Osteoblast (primary cell): ENCODE measurements at regions not wholly inside any gene's neighbourhood (a gene's known extent, or its start where the extent isn't known, plus 50 kb on each side); places are given as distances from the start of the nearest gene placed in this dataset.
"Not testable (repeated sequence)": the region's sequence is repeated elsewhere in the genome, so short reads cannot be mapped to it uniquely, and the experiment has no call there.

Experiments used
- DNase-seq: peaks from one replicate; pipeline ENCODE4 v3.0.0; 2011; ENCODE audit warnings: low spot score, mixed read lengths; ENCODE audit not compliant: insufficient read length; ENCODE audit errors: missing footprints
- H2AFZ ChIP-seq: 2 replicates; pipeline ENCODE4 v1.6.0; 2011; ENCODE audit warnings: mild to moderate bottlenecking, low read length
- H3K27ac ChIP-seq: 2 replicates; pipeline ENCODE4 v1.5.1; 2011; ENCODE audit warnings: mild to moderate bottlenecking, low read depth, low read length, moderate library complexity
- H3K27me3 ChIP-seq: 2 replicates; pipeline ENCODE4 v1.6.0; 2012; ENCODE audit warnings: mild to moderate bottlenecking, control low read depth, inconsistent platforms, low read length, moderate library complexity; ENCODE audit not compliant: insufficient read depth
- H3K36me3 ChIP-seq: 2 replicates; pipeline ENCODE4 v1.5.1; 2011; ENCODE audit warnings: mild to moderate bottlenecking, low read length, control low read depth, moderate library complexity; ENCODE audit not compliant: insufficient read depth
- H3K4me1 ChIP-seq: 2 replicates; pipeline ENCODE4 v1.5.1; 2011; ENCODE audit warnings: mild to moderate bottlenecking, low read length, control low read depth, moderate library complexity; ENCODE audit not compliant: insufficient read depth
- H3K4me2 ChIP-seq: 2 replicates; pipeline ENCODE4 v1.6.0; 2011; ENCODE audit warnings: mild to moderate bottlenecking, low read length; ENCODE audit not compliant: insufficient read depth
- H3K4me3 ChIP-seq: fragments of 200-600 bp; sonication (generic); 3 replicates; pipeline ENCODE4 v1.5.1; 2012; ENCODE audit warnings: mild to moderate bottlenecking, low read length, inconsistent platforms; ENCODE audit not compliant: insufficient read depth
- H3K79me2 ChIP-seq: 2 replicates; pipeline ENCODE4 v1.6.0; 2012; ENCODE audit warnings: mild to moderate bottlenecking, low read length, control low read depth, inconsistent platforms; ENCODE audit not compliant: insufficient read depth
- H3K9me3 ChIP-seq: 2 replicates; pipeline ENCODE4 v1.5.1; 2011; ENCODE audit warnings: low read depth, low read length, control low read depth
- H4K20me1 ChIP-seq: 2 replicates; pipeline ENCODE4 v1.6.0; 2012; ENCODE audit warnings: mild to moderate bottlenecking, low read length, control low read depth; ENCODE audit not compliant: insufficient read depth
- CTCF ChIP-seq: IDR thresholded peaks from 2 replicates; pipeline ENCODE4 v1.5.1; 2011; ENCODE audit warnings: mild to moderate bottlenecking, low read depth, low read length, moderate library complexity; ENCODE audit errors: extremely low read depth

- Histone ChIP-seq H3K27ac (no peak overlapping the region), H3K4me2 (no peak overlapping the region), H3K79me2 (no peaks in the 10 kb centered on the region), H3K9me3 (no peaks in the 10 kb centered on the region), H3K36me3 (no peaks in the 10 kb centered on the region), H4K20me1 (no peaks in the 10 kb centered on the region), H3K4me1 (peaks cover 3% of the 10 kb centered on the region), H3K4me3 (no peak overlapping the region), H2AFZ (no peak overlapping the region), H3K27me3 (no peaks in the 10 kb centered on the region)
- no peak for TF ChIP-seq CTCF
- DNase-seq: peak; percentile 19
Observed at GRCh38 chr3:86828751-86829150, 162.2 kb downstream of the VGLL3 start.

- H3K36me3 ChIP-seq, H3K79me2 ChIP-seq, H3K4me2 ChIP-seq, DNase-seq, H3K4me1 ChIP-seq, H3K4me3 ChIP-seq, H3K27me3 ChIP-seq, H3K27ac ChIP-seq, H3K9me3 ChIP-seq, H4K20me1 ChIP-seq, H2AFZ ChIP-seq: not testable (repeated sequence)
Observed at GRCh38 chr3:86827582-86827981, 163.4 kb downstream of the VGLL3 start.

GRCh38 chr3:86826292-86826691, 164.7 kb downstream of the VGLL3 start:
- no peak overlapping the region for H3K4me2 ChIP-seq
- H3K27ac ChIP-seq: no peak overlapping the region
- H3K9me3 ChIP-seq: no peaks in the 10 kb centered on the region
- H3K79me2 ChIP-seq: no peaks in the 10 kb centered on the region
- H3K27me3 ChIP-seq: no peaks in the 10 kb centered on the region
- H3K4me1 ChIP-seq: peaks cover 3% of the 10 kb centered on the region
- H3K4me3 ChIP-seq: no peak overlapping the region
- DNase-seq: no peak
- TF ChIP-seq CTCF: no peak
- H3K36me3 ChIP-seq: no peaks in the 10 kb centered on the region
- H4K20me1 ChIP-seq: no peaks in the 10 kb centered on the region
- H2AFZ ChIP-seq: no peak overlapping the region

GRCh38 chr3:86815880-86816279, 175.1 kb downstream of the VGLL3 start:
- peak overlapping the region; percentile 27 for H3K27ac ChIP-seq
- H3K9me3 ChIP-seq: no peaks in the 10 kb centered on the region
- peaks cover 14% of the 10 kb centered on the region for H3K4me1 ChIP-seq
- peak overlapping the region; percentile 33 for H2AFZ ChIP-seq
- no peaks in the 10 kb centered on the region for H4K20me1 ChIP-seq
- DNase-seq: no peak
- no peaks in the 10 kb centered on the region for H3K27me3 ChIP-seq
- TF ChIP-seq CTCF: no peak
- no peak overlapping the region for H3K4me3 ChIP-seq
- no peaks in the 10 kb centered on the region for H3K79me2 ChIP-seq
- H3K36me3 ChIP-seq: no peaks in the 10 kb centered on the region
- peak overlapping the region; percentile 43 for H3K4me2 ChIP-seq
